Upper lobe of right lung (tissue), 1 donor: ENCODE measurements at regions not wholly inside any gene's neighbourhood (a gene's known extent, or its start where the extent isn't known, plus 50 kb on each side); places are given as distances from the start of the nearest gene placed in this dataset.
"Not testable (repeated sequence)": the region's sequence is repeated elsewhere in the genome, so short reads cannot be mapped to it uniquely, and the experiment has no call there.

Source experiments
- ATAC-seq: fragments of 200-7000 bp; cut with Tn5 transposase; one replicate; pipeline ENCODE4 v1.9.1; 2020; ENCODE audit warnings: mild to moderate bottlenecking, moderate library complexity
- DNase-seq: peaks from one replicate; pipeline ENCODE4 v3.0.0-alpha.2; 2020
- H3K27ac ChIP-seq: fragments of 200-600 bp; one replicate; pipeline ENCODE4 v1.8.0; 2022
- H3K27me3 ChIP-seq: fragments of 200-600 bp; one replicate; pipeline ENCODE4 v1.8.0; 2022; ENCODE audit warnings: mild to moderate bottlenecking
- H3K36me3 ChIP-seq: fragments of 200-600 bp; one replicate; pipeline ENCODE4 v1.8.0; 2022
- H3K4me1 ChIP-seq: fragments of 200-600 bp; one replicate; pipeline ENCODE4 v1.8.0; 2022
- H3K4me3 ChIP-seq: fragments of 200-600 bp; one replicate; pipeline ENCODE4 v1.8.0; 2022; ENCODE audit warnings: mild to moderate bottlenecking
- H3K9me3 ChIP-seq: fragments of 200-600 bp; one replicate; pipeline ENCODE4 v1.8.0; 2022
- CTCF ChIP-seq: fragments of 200-600 bp; IDR thresholded peaks from one replicate; pipeline ENCODE4 v1.8.0; 2022; ENCODE audit warnings: antibody characterized with exemption
- intact Hi-C: fragments of 100-400 bp; cut with DNase I; formaldehyde crosslinking; loops from one replicate; pipeline ENCODE4 v1.11.0; 2022
- donor health status: DM: no; HTN: yes; CAD: no; lungs with severe emphysema.

- intact Hi-C loops, result no loop called here
- no peak for DNase-seq
These were observed 193.4 kb upstream of the CXCL12 start for GRCh38 chr10:44578271-44578670.

GRCh38 chr10:44578963-44579362, 194.1 kb upstream of the CXCL12 start:
- DNase-seq, H3K36me3 ChIP-seq, H3K9me3 ChIP-seq, H3K27me3 ChIP-seq, ATAC-seq, H3K27ac ChIP-seq, intact Hi-C loops, H3K4me1 ChIP-seq, H3K4me3 ChIP-seq: not testable (repeated sequence)

More at GRCh38 chr10:44578271-44578670, 193.4 kb upstream of the CXCL12 start:
- no peak for TF ChIP-seq CTCF
- no peaks in the 10 kb centered on the region for H3K27me3 ChIP-seq
- H3K36me3 ChIP-seq, result no peaks in the 10 kb centered on the region
- H3K27ac ChIP-seq, result no peak overlapping the region
- H3K9me3 ChIP-seq, result no peaks in the 10 kb centered on the region
- H3K4me1 ChIP-seq, result no peaks in the 10 kb centered on the region
- H3K4me3 ChIP-seq, result no peak overlapping the region
- no peak for ATAC-seq

- ATAC-seq (no peak), DNase-seq (no peak)
- Histone ChIP-seq H3K27me3 (no peaks in the 10 kb centered on the region), H3K4me3 (no peak overlapping the region), H3K36me3 (no peaks in the 10 kb centered on the region), H3K27ac (no peak overlapping the region), H3K9me3 (no peaks in the 10 kb centered on the region), H3K4me1 (no peaks in the 10 kb centered on the region)
- intact Hi-C loops, result no loop called here
- no peak for TF ChIP-seq CTCF
These were observed 197.1 kb upstream of the CXCL12 start for GRCh38 chr10:44581996-44582395.

- H3K4me1 ChIP-seq, result no peaks in the 10 kb centered on the region
- intact Hi-C loops, result no loop called here
- no peaks in the 10 kb centered on the region for H3K9me3 ChIP-seq
- ATAC-seq (peak; percentile 34), DNase-seq (no peak)
- H3K27ac ChIP-seq, result no peak overlapping the region
- no peak overlapping the region for H3K4me3 ChIP-seq
- H3K27me3 ChIP-seq, result no peaks in the 10 kb centered on the region
- no peak for TF ChIP-seq CTCF
- no peaks in the 10 kb centered on the region for H3K36me3 ChIP-seq
These were observed 202.8 kb upstream of the CXCL12 start for GRCh38 chr10:44587488-44588318.

- H3K9me3 ChIP-seq, result no peaks in the 10 kb centered on the region
- H3K27ac ChIP-seq, result no peak overlapping the region
- DNase-seq, result no peak
- TF ChIP-seq CTCF, result no peak
- H3K27me3 ChIP-seq, result peaks cover 9% of the 10 kb centered on the region
- intact Hi-C loops, result no loop called here
- ATAC-seq, result no peak
- no peaks in the 10 kb centered on the region for H3K4me1 ChIP-seq
- H3K4me3 ChIP-seq, result no peak overlapping the region
- H3K36me3 ChIP-seq, result no peaks in the 10 kb centered on the region
These were observed 204.5 kb upstream of the CXCL12 start for GRCh38 chr10:44589181-44589943.

GRCh38 chr10:44589944-44590449, 205.1 kb upstream of the CXCL12 start:
- peaks cover 9% of the 10 kb centered on the region for H3K27me3 ChIP-seq
- no peak for TF ChIP-seq CTCF
- intact Hi-C loops, result no loop called here
- H3K27ac ChIP-seq, result no peak overlapping the region
- DNase-seq (no peak), ATAC-seq (no peak)
- no peaks in the 10 kb centered on the region for H3K36me3 ChIP-seq
- H3K4me1 ChIP-seq, result no peaks in the 10 kb centered on the region
- no peaks in the 10 kb centered on the region for H3K9me3 ChIP-seq
- H3K4me3 ChIP-seq, result no peak overlapping the region
